GM12874 (cell line): ENCODE measurements at regions not wholly inside any gene's neighbourhood (a gene's known extent, or its start where the extent isn't known, plus 50 kb on each side); places are given as distances from the start of the nearest gene placed in this dataset.

Experiments used
- TF ChIP-seq, protein P1 (sequence below): IDR thresholded peaks from 2 replicates; pipeline ENCODE4 v1.5.1; 2011; ENCODE audit warnings: low read depth, mild to moderate bottlenecking, control low read depth, low read length, moderate library complexity; ENCODE audit not compliant: insufficient read depth

DNA sequence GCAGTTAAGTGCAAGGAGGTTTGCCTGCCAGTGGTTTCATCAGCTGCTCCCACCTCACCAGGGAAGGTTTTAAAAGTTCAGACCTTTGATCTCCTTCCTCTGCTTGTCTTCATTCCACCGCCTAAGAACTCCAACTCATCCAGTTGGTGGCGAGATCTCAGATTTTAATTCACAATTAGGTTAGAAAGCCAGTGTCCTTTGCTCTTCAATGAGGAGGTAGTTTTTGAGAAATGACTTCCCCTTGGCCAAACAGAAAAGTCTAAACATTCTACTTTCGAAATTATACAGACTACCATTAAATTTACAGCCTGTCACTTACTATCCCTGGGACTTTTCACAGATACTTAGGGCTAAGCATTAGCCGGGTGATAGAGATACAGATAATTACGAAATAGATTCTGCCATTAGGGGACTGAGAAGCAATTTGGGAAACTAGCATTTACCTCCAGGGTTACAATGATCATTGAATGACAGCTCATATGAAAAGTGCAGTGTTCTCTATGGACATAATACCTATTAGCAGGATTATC, 513.4 kb upstream of the GHITM start:
- TF ChIP-seq, protein P1, sequence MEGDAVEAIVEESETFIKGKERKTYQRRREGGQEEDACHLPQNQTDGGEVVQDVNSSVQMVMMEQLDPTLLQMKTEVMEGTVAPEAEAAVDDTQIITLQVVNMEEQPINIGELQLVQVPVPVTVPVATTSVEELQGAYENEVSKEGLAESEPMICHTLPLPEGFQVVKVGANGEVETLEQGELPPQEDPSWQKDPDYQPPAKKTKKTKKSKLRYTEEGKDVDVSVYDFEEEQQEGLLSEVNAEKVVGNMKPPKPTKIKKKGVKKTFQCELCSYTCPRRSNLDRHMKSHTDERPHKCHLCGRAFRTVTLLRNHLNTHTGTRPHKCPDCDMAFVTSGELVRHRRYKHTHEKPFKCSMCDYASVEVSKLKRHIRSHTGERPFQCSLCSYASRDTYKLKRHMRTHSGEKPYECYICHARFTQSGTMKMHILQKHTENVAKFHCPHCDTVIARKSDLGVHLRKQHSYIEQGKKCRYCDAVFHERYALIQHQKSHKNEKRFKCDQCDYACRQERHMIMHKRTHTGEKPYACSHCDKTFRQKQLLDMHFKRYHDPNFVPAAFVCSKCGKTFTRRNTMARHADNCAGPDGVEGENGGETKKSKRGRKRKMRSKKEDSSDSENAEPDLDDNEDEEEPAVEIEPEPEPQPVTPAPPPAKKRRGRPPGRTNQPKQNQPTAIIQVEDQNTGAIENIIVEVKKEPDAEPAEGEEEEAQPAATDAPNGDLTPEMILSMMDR = no peak

DNA sequence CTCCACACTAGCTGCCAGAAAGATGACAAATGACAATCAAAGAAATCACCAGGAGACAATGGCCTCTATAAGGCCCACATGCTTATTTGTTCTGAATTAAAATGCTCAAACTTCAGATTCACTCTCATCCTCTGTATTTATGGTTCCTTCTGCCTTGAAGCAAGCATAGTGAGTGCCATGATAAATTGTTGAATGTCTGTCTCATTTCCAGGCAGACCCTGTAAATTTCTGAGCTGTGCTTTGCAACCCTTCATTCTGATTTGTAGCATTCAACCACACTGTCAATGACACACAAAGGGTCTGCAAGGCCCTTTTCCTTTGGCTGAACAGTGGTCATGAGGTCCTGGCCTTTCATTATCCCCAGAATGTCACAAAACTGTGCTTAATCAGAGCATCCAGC, 506.6 kb upstream of the GHITM start:
- TF ChIP-seq, protein P1 = no peak

DNA sequence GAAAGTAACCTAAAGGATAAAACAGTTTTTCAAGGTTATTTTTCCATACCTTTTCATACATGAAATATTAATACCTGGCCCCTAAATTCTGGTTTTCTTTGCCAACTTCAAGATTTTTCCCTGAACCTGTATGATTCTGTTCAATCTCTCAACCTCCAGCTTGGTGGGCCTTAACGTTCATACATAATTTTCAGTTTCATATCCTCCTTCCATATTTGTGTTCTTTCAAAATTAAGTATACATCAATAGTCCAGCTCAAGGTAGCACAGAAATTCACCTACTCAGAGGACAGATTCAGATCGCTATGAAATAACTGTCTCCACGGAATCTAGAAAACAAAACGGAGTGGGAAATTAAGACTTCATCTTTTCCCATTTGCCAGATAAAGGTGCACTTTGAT, 505.8 kb upstream of the GHITM start:
- TF ChIP-seq, protein P1 = no peak

DNA sequence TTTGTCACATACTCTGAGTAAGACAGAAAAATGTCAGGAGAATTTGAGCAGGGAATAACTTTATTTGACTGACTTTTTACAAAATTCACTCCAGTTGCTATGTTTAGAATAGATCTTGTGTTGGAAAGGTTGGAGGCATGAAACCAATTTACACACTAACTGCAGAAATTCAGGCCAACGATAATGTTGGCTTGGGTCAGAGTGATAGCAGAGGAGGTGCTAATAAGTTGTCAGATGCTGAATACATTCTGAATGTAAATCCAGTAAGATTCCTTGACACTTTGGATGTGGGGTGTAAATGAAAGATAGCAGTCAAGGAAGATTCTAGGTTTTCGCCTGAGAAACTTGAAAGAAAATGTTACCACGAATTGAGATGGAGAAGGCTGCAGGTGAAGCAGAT, 502.5 kb upstream of the GHITM start:
- TF ChIP-seq, protein P1 = no peak

DNA sequence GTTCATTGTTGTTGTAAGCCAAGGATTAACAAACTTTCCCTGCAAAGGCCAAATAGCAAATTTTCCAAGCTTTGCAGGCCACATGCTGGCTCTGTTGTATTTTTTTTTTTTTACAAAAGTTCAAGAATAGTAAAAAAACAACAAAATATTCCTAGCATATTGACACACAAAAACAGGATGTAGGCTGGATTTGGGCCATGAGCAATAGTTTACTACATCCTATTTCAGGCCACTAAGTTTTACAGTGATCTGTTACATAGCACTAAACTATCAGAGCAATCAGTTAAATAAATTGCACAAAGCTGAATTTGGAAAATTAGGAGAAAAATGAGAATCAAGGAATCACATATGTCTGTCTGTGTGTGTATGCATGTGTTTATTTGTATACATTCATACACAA, 491.8 kb upstream of the GHITM start:
- TF ChIP-seq, protein P1 = no peak

DNA sequence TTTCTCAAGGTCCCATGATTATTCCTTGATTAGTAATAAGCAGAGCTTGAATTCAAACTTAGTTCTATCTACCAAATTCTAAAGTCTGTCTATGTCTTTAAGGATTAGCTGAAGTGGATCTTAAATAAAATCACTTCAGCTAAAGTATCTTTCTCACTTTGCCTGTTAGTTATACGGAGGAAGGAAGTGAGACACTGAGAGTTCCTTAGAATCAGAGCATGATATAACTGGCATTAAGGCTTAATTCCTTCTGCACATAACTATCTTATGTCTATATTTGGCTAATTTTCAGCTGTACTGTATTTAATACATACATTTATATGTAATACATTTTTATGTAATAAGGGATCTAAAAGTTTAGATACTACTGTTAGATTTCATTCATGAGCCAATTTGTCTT, 491.1 kb upstream of the GHITM start:
- TF ChIP-seq, protein P1 = no peak

DNA sequence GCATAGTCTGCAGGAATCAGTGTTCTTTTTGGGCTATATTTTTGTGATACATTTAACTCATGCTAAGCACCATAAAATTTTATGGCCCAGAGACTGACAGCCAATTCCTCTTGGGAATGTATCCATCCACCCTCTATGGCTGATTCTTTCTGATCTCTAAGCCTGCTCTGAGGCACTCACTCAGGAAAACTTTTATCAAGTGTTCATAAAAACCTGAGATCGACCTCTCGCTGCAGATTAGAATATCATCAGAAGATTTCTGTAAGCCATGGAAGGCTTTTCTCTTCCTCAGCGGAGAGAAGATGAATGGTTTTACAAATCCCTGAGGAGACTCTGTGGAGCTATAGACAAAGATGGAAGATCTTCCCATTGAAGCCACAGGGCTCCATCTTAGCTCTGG, 489.8 kb upstream of the GHITM start:
- TF ChIP-seq, protein P1 = no peak
